ENCODE measurements at regions not wholly inside any gene's neighbourhood (a gene's known extent, or its start where the extent isn't known, plus 50 kb on each side); places are given as distances from the start of the nearest gene placed in this dataset.

GRCh38 chr15:99509686-99510461 is 55.9 kb upstream of the MEF2A start:
- no peak for DNase-seq (ENCODE audit: low spot score)

DNA sequence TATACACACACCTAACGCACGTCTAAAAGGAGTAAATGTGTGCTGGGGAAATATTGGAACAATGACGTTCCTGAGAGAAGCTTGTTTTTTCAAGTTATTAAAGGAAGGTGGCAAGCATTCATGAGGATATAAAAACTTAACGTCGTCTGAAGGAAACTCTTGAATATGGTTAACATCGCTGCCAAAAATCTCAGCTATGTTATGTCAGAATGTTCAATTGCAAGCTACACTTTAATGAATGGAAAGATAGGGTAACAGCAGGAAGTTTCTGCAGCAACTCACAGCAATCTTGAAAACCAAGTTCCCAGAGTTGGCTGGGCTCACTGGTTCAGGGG is 54.3 kb upstream of the MEF2A start:
- DNase-seq (ENCODE audit: low spot score) = no peak

DNA sequence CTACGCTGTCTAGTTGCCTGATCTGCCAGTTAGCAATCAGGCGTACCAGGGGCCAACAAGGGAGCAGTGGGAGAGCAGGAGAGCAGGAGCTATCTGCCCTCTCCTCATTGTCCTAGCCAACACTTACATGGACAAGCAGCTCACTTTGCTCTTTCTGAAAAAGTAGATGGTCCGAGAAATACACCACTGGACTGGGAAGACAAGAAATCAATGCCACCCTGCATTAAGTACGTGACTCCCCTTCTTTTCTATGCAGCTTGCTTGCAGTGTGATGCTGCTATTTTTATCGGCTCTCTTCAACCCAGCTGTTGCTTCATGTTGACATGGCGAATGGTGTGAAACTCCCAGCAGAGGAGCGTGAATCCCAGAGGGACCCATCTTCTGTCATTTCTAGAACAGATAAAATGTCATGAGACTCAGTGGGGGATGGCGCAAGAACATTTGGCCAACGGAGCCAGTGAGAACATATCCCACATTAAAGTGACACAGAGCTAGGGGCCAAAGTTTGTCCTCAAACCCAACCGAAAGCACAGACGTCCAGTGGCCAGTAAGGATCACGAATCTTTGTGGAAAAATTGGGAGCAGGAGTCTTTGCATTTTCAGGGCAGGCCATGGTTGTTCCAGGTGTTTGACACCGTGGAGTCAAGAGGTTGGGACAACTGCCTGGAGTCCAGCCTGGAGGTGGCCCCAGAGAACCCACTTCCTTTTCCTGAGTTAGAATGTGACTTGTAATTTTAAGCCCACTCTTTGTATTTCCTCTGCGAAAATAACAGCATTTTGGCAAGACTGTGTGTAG is 53.7 kb upstream of the MEF2A start:
- DNase-seq (ENCODE audit: low spot score) = no peak

DNA sequence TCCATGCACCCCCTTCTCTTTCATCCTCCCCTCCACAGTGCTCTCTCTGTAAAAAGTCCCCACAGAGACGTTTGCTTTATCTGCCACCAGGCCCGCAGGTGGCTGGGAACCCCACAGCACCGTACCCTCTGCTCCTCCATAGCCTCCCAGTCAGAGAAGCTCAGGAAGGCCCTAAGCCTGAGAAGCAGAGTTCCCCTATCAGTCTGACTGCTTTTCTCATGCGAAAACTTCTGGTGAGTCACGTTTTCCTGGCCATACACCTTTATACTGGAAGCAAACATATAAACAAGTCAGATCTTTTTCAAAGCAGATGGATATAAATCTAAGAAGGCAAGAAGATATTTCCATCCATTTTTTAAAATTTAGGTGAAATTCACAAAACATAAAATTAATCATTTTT is 51.5 kb upstream of the MEF2A start:
- DNase-seq (ENCODE audit: low spot score) = no peak

Measured in HuH-7 (cell line).